CD14-positive monocyte (primary cell): ENCODE measurements at regions not wholly inside any gene's neighbourhood (a gene's known extent, or its start where the extent isn't known, plus 50 kb on each side); places are given as distances from the start of the nearest gene placed in this dataset.

Experiments used
- DNase-seq, 3 donors: peaks; one replicate each; pipeline ENCODE4 v3.0.0-alpha.2; 2011 to 2022
- H2AFZ ChIP-seq: 2 replicates; pipeline ENCODE4 v1.6.0; 2012; ENCODE audit warnings: mild to moderate bottlenecking, low read depth, low read length, inconsistent platforms; ENCODE audit not compliant: insufficient read depth, poor library complexity, severe bottlenecking
- H3K27ac ChIP-seq, 2 donors: 1 replicate in 1 of 2; 2 replicates in 1 of 2; pipeline ENCODE4 v1.5.1; 2012 to 2013; ENCODE audit warnings: low read length in 2 of 2, control low read depth in 1 of 2, inconsistent platforms in 1 of 2, low read depth in 1 of 2, mild to moderate bottlenecking in 1 of 2
- H3K27me3 ChIP-seq, 2 donors: one replicate each; pipeline versions ENCODE4 v1.6.0 to v1.6.1; 2011 to 2013; ENCODE audit warnings: low read length in 2 of 2; ENCODE audit not compliant: control insufficient read depth in 2 of 2, insufficient read depth in 2 of 2
- H3K36me3 ChIP-seq, 2 donors: replicated peaks in 1 of 2; 1 replicate in 1 of 2; 2 replicates in 1 of 2; pipeline versions ENCODE4 v1.5.1 to v1.6.1; 2012 to 2013; ENCODE audit warnings: low read length in 2 of 2, control low read depth in 1 of 2, inconsistent platforms in 1 of 2, mild to moderate bottlenecking in 1 of 2; ENCODE audit not compliant: insufficient read depth in 2 of 2, control insufficient read depth in 1 of 2
- H3K4me1 ChIP-seq, 2 donors: 1 replicate in 1 of 2; 2 replicates in 1 of 2; pipeline versions ENCODE4 v1.5.1 to v1.6.1; 2012 to 2013; ENCODE audit warnings: low read length in 2 of 2, control low read depth in 1 of 2, inconsistent platforms in 1 of 2, mild to moderate bottlenecking in 1 of 2, moderate library complexity in 1 of 2; ENCODE audit not compliant: insufficient read depth in 2 of 2, control insufficient read depth in 1 of 2
- H3K4me2 ChIP-seq: replicated peaks from 2 replicates; pipeline ENCODE3; 2012; ENCODE audit warnings: low read length, moderate library complexity, mild to moderate bottlenecking; ENCODE audit not compliant: poor library complexity, severe bottlenecking; ENCODE audit errors: extremely low read depth
- H3K4me3 ChIP-seq, 3 experiments: fragments of 200-600 bp in 1 of 3; sonication (generic) in 1 of 3; replicated peaks in 1 of 3; 1 replicate in 2 of 3; 2 replicates in 1 of 3; pipeline ENCODE4 v1.5.1; 2011 to 2013; ENCODE audit warnings: low read length in 3 of 3, mild to moderate bottlenecking in 3 of 3, control low read depth in 2 of 3, low read depth in 2 of 3, inconsistent platforms in 1 of 3, moderate library complexity in 1 of 3
- H3K79me2 ChIP-seq: 2 replicates; pipeline ENCODE4 v1.6.0; 2012; ENCODE audit warnings: mild to moderate bottlenecking, control low read depth, inconsistent platforms, low read length, moderate library complexity; ENCODE audit not compliant: insufficient read depth
- H3K9ac ChIP-seq: 2 replicates; pipeline ENCODE4 v1.6.0; 2017; ENCODE audit warnings: low read length, mild to moderate bottlenecking; ENCODE audit not compliant: insufficient read depth, poor library complexity, severe bottlenecking
- H3K9me3 ChIP-seq, 2 donors: replicated peaks in 1 of 2; 1 replicate in 1 of 2; 2 replicates in 1 of 2; pipeline versions ENCODE4 v1.5.1 to v1.6.1; 2012 to 2013; ENCODE audit warnings: low read length in 2 of 2, control low read depth in 1 of 2; ENCODE audit not compliant: control insufficient read depth in 1 of 2, insufficient read depth in 1 of 2
- H4K20me1 ChIP-seq: 2 replicates; pipeline ENCODE4 v1.6.0; 2012; ENCODE audit warnings: mild to moderate bottlenecking, low read length, control low read depth, moderate library complexity; ENCODE audit not compliant: insufficient read depth
- H3K27ac Mint-ChIP-seq, 7 donors: one replicate each; pipeline ENCODE4 v1.8.0; 2020; ENCODE audit warnings: mild to moderate bottlenecking in 7 of 7, mixed read lengths in 7 of 7, moderate library complexity in 6 of 7, inconsistent platforms in 2 of 7
- H3K27me3 Mint-ChIP-seq, 3 donors: one replicate each; pipeline ENCODE4 v1.8.0; 2021 to 2022; ENCODE audit warnings: low read depth in 3 of 3, mild to moderate bottlenecking in 3 of 3, mixed read lengths in 3 of 3, moderate library complexity in 3 of 3, inconsistent platforms in 1 of 3
- H3K36me3 Mint-ChIP-seq, 2 donors: one replicate each; pipeline ENCODE4 v1.8.0; 2020; ENCODE audit warnings: mixed read lengths in 2 of 2, inconsistent platforms in 1 of 2, mild to moderate bottlenecking in 1 of 2
- H3K4me1 Mint-ChIP-seq: one replicate; pipeline ENCODE4 v1.8.0; 2020; ENCODE audit warnings: mild to moderate bottlenecking, mixed read lengths
- H3K4me3 Mint-ChIP-seq, 2 donors: one replicate each; pipeline ENCODE4 v1.8.0; 2020; ENCODE audit warnings: mild to moderate bottlenecking in 2 of 2, mixed read lengths in 2 of 2, moderate library complexity in 1 of 2
- H3K9me3 Mint-ChIP-seq, 7 donors: one replicate each; pipeline ENCODE4 v1.8.0; 2020 to 2022; ENCODE audit warnings: mixed read lengths in 7 of 7, mild to moderate bottlenecking in 6 of 7, moderate library complexity in 6 of 7, inconsistent platforms in 2 of 7
- CTCF ChIP-seq: fragments of 200-600 bp; IDR thresholded peaks from one replicate; pipeline ENCODE4 v1.8.0; 2022; ENCODE audit warnings: antibody characterized with exemption, mild to moderate bottlenecking
- WGBS: methylation state at CpG from one replicate; pipeline ENCODE4 v1.1.5; 2013; ENCODE audit warnings: missing lambda C conversion rate; ENCODE audit not compliant: insufficient coverage; 5-methylcytosine and 5-hydroxymethylcytosine counted together
- intact Hi-C, 2 donors: fragments of 100-400 bp; cut with micrococcal nuclease; formaldehyde crosslinking; loops; one replicate each; pipeline versions ENCODE4 v1.15.0 to v1.15.1; 2023

DNA sequence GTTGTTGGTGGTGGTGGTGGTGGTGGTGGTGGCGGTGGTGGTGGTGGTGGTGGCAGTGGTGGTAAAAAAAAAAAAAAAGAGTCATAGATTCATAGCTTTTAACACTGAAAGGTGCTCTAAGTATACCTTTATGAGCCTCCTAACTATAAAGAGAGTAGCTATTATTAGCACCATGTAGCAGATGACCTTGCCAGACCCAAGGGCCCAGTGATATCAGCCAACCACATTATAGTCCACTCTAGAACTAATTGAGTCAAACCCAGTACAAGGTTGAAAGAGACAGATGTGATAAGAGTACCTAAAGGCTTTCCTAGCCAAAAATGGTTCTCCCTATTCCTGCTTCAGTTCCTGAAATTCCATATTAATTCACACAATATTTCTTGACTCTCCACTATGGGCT, 245.3 kb downstream of the HACE1 start:
- Histone ChIP-seq H3K79me2 (no peaks in the 10 kb centered on the region), H3K4me3 (no peak overlapping the region), H3K4me1 (no peaks in the 10 kb centered on the region), H3K27me3 (no peaks in the 10 kb centered on the region), H4K20me1 (no peaks in the 10 kb centered on the region), H3K9ac (no peak overlapping the region), H2AFZ (no peak overlapping the region), H3K27ac (no peak overlapping the region), H3K9me3 (no peaks in the 10 kb centered on the region), H3K36me3 (no peaks in the 10 kb centered on the region), H3K4me2 (no peak overlapping the region)
- WGBS = no CpG with 5 or more reads among the region's 1 CpG
- intact Hi-C loops = no loop called here
- no peaks in the 10 kb centered on the region for H3K36me3 Mint-ChIP-seq
- H3K9me3 Mint-ChIP-seq = peaks cover 2 to 8% (median 6%) of the 10 kb centered on the region in 7 donors
- DNase-seq = no peak
- H3K27ac Mint-ChIP-seq = no peak overlapping the region
- H3K27me3 Mint-ChIP-seq = peaks cover 0 to 4% (median 0%) of the 10 kb centered on the region in 3 donors
- H3K4me3 Mint-ChIP-seq = no peak overlapping the region
- H3K4me1 Mint-ChIP-seq = no peaks in the 10 kb centered on the region
- no peak for TF ChIP-seq CTCF

DNA sequence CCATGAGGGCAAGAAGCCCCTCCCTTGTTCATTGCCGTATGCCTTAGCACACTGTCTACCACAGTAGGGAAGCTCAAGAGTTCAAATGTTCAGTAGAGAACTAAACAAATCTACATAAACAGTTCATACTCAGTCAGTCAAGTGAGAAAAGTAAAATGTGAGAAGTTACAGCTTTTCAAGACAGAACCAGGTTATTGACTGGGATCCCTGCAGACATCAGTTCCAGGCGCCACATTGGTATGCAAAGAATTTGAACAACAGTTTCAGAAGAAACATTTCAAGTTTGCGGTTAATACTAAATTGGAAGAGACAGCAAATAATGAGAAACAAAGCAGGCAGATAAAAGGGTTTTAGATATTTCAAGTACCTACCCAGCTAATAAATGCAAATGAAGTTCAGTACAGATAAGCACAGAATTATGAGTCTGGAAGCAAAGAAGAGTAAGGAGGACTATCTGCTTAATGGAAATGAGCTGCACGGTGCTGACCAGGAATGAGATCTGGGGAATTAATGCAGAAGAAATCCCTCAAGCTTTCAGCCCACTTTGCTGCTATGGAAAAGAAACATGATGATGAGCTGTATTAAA, 246.2 kb downstream of the HACE1 start:
- Histone ChIP-seq H3K4me3 (no peak overlapping the region), H3K79me2 (no peaks in the 10 kb centered on the region), H3K36me3 (no peaks in the 10 kb centered on the region), H2AFZ (no peak overlapping the region), H4K20me1 (no peaks in the 10 kb centered on the region), H3K4me2 (no peak overlapping the region), H3K9ac (no peak overlapping the region), H3K27ac (no peak overlapping the region), H3K9me3 (no peaks in the 10 kb centered on the region), H3K4me1 (no peaks in the 10 kb centered on the region), H3K27me3 (no peaks in the 10 kb centered on the region)
- no peak for DNase-seq
- Mint-ChIP-seq H3K27ac (no peak overlapping the region), H3K36me3 (no peaks in the 10 kb centered on the region), H3K9me3 (peaks cover 2 to 8% (median 6%) of the 10 kb centered on the region in 7 donors), H3K4me1 (no peaks in the 10 kb centered on the region), H3K4me3 (no peak overlapping the region), H3K27me3 (peaks cover 0 to 4% (median 0%) of the 10 kb centered on the region in 3 donors)
- TF ChIP-seq CTCF = no peak
- intact Hi-C loops = no loop called here
- WGBS = no CpG with 5 or more reads among the region's 4 CpGs
